Stimulated activated CD4-positive, alpha-beta T cell treated with anti-CD3 and anti-CD28 coated beads, TNF-alpha, amount 100 ng/mL, for 4 hours (primary cell): ENCODE measurements at regions not wholly inside any gene's neighbourhood (a gene's known extent, or its start where the extent isn't known, plus 50 kb on each side); places are given as distances from the start of the nearest gene placed in this dataset.

Experiments used
- DNase-seq, 3 experiments: peaks; one replicate each; pipeline ENCODE4 v3.0.0-alpha.2; 2020; ENCODE audit warnings: low read depth in 3 of 3

DNA sequence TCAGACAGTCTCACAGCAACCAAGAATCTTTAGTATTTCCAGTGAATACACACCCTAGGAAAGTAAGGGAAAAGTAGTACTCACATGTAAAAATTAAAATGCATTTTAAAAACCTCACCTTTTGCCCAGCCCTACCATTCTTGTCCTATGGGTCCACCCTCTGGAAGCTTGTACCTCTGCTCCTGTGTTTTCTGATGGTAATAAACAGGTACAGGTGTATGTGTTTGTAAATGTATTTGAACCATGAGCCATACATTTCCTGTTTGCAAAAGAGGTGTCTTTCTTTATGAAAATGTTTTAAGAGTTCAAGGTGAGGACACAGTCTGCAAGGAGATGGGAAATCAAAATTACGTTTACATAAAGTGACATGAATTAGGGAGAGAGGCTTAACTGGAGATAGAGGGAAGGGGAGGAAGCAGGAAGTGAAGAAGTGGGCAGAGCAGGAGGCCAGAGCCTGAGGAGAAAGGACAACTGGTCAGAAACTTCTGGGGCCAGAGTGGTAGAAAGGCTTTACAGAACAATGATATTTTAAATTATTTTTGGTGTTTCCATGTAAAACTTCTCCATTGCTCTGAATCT lies 52.0 kb upstream of the IVNS1ABP start:
- DNase-seq = no peak

DNA sequence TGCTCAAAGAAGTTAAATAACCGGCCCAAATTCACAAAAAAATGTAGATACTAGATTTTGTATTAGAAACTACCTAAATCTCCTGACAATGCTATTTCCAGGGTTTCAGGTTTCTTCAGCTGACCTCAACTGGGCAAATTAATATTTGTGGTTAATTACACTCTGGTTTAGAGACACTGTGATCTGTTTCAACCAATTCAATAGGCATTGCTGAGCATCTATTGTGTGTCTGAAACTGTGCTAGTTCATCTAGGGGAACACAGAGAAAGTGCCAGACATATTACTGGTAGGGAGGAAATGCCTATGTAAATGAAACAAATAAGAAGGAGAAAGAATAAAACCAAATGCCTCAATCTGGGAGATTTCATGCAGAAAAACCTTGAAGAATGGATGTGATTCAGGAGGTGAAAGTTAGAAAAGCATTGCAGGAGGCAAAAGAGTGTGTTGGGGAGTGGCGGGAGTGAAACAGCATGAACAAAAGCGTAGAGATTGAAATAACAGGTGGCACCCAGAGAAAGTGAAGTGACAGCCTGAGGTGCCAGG lies 51.3 kb upstream of the IVNS1ABP start:
- DNase-seq = no peak

DNA sequence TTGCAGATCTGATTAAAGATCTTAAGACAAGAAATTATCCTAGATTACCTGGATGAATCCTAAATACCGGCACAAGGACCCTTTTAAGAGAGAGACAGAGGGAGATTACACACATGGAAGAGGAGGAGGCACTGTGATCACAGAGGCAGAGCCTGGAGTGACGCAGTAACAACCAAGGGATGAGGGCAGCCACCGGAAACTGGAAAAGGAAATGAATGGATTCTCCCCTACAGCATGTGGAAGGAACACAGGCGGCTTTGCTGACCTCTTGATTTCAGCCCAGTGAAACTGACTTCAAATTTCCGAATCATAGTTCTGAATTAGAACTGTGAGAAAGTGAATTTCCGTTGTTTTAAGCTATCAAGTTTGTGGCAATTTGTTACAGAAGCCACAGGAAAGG lies 50.2 kb upstream of the IVNS1ABP start:
- no peak for DNase-seq
